Suppressor macrophage treated with lipopolysaccharide for 4 hours (primary cell): ENCODE measurements at regions not wholly inside any gene's neighbourhood (a gene's known extent, or its start where the extent isn't known, plus 50 kb on each side); places are given as distances from the start of the nearest gene placed in this dataset.
"Not testable (repeated sequence)": the region's sequence is repeated elsewhere in the genome, so short reads cannot be mapped to it uniquely, and the experiment has no call there.

Source experiments
- DNase-seq: peaks from one replicate; pipeline ENCODE4 v3.0.0-alpha.2; 2020

GRCh38 chr6:133758815-133759335 is 130.0 kb upstream of the TCF21 start:
- no peak for DNase-seq

- no peak for DNase-seq
Measured at GRCh38 chr6:133759524-133759923, 129.4 kb upstream of the TCF21 start.

DNA sequence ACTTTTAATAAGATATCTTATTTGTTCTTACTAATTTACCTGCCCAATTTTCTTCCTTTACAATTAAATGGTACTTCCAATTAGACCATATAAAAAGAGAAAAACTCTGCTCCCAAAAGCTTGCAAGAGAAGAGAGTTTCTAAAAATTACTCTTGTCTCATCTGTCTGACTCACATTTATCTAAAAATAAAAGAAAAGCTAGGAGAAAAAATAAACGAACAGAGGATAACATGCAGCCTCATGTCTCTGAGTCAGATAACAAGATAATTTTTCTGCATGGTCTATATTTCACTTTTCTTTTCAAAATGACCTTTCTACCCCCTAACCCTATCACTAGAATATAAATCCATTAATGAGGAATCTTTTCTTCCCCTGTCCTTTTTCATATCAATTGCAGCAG is 127.2 kb upstream of the TCF21 start:
- no peak for DNase-seq

- DNase-seq = no peak
Measured at GRCh38 chr6:133764008-133764753, 124.7 kb upstream of the TCF21 start.

GRCh38 chr6:133764754-133765208 is 124.1 kb upstream of the TCF21 start:
- no peak for DNase-seq

DNA sequence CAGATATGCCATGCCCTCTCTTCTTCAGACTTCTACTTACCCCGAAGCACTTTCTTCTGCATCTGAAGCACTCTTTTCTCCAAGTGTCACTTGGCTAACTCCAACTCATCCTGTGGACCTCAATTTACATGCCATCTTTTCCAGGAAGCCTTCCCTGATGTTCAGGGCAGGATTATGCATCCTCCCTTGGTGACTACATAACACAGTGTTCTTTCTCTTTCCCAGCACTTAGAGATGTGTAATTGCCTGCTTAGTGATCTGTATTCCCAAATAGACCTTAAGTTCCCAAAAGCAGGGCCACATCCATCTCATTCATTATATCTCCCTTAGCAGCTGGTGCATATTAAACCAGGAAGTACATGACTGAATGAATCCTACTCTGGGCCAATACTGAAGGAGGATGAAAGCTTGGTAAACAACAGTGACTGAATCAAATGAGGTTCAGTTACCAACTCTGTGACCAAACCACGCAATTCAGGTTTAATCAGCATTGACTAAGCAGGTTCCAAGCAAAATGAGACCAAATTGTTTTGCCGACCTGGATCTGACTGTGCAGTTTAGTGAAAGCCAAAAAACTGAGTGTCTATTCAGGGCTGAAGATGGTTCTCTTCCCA is 121.4 kb upstream of the TCF21 start:
- DNase-seq = no peak

DNA sequence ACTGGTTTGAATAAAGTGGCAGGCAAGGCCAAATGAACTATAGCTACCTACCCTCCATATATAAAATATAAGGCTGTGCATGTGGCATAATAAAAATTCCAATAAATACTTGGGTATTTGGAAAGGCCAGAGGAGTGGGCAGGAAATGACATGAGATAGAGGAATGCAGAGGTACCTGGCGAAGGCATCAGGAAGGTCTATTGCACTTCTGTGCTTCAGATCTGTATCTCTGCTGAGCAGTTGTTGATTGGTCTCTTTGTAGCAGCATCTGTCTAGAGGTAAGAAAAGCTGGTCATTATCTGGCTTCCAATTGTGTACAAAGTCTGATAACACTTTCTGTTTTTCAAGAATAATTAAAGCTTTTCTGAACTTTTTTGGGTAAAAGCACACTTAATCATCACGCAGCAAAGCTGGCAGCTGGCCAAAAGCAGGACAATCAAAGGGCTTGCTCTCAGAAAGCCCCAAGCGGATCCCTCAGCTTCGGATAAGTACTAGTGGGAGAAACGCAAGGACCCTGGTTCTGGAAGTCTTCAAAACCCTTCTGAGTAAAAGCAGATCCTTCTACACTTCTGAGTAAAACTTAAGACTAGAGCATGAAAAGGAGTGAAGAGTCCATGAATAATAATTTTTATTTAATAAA is 120.1 kb upstream of the TCF21 start:
- no peak for DNase-seq

GRCh38 chr6:133769463-133769862 is 119.5 kb upstream of the TCF21 start:
- DNase-seq = no peak

- no peak for DNase-seq
Measured at GRCh38 chr6:133772567-133772966, 116.3 kb upstream of the TCF21 start.

- DNase-seq = no peak
Measured at GRCh38 chr6:133773776-133774175, 115.1 kb upstream of the TCF21 start.

DNA sequence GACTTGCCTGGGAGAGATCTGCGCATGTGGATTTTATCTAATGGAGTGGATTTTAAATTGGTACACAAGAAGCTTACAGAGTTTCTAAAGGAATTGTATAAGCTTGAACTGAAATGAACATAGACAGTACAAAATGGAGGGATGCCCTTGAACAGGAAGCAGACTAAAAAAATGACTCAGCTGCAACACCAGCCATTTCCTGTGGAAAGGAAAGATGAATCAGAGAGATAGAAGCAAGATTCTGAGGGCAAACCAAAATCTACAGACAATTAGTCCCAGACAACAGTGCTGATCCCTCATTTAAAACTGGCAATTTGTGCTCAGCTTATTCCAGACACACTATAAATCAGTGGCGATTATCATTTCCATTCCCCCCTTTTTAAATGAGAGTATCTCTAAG is 114.6 kb upstream of the TCF21 start:
- DNase-seq = no peak

DNA sequence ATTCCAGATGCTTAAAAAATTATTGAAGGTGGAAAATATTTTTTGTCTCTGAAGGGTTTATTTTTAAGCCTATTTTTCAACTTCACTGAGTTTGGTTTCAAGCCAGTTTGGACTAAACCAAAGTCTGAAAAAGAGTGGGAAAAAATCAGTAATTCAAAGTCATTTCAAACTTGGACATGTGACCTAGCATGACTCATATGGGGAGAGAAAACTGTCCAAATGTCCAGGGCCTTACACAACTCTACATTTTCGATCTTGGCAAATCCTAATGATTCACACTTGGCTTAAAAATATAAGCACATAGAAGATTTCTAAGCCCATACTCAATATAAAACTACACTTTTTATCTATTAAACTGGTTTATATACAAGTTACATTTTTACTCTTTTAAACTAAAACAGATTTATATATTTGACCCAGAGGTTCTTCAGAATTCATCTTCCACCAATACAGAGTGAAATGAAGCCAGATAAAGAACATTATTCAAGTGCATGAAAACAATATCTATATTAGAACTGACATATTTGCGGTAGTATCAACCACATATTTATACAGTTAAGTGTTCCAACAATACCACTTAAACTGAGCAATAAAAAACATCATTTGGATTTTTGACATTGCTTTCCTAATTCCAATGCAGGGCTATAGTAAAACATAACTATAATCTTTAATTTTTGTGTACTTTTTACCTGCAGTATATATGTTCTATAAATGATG is 110.3 kb upstream of the TCF21 start:
- peak; percentile 27 for DNase-seq

- DNase-seq = no peak
Measured at GRCh38 chr6:133779916-133780695, 108.8 kb upstream of the TCF21 start.

DNA sequence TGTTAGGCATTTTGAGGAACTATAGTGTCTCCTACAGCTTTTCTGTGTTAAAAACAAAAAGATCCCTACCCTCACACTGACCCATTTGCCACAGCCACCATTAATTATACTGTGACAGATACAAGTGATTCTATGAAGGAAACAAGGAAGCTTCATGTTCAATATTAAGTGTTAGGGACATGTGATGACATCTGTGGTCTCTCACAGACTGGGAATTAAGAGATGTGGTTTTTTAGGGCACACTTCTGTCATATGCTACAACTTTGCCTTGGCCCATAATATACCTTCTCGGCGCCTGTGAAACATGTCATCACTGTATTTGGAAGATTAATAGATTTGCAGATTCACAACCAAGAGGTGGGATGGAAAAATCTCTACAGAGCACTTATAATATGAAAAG is 102.9 kb upstream of the TCF21 start:
- no peak for DNase-seq

- DNase-seq = no peak
Measured at GRCh38 chr6:133787122-133787521, 101.8 kb upstream of the TCF21 start.

DNA sequence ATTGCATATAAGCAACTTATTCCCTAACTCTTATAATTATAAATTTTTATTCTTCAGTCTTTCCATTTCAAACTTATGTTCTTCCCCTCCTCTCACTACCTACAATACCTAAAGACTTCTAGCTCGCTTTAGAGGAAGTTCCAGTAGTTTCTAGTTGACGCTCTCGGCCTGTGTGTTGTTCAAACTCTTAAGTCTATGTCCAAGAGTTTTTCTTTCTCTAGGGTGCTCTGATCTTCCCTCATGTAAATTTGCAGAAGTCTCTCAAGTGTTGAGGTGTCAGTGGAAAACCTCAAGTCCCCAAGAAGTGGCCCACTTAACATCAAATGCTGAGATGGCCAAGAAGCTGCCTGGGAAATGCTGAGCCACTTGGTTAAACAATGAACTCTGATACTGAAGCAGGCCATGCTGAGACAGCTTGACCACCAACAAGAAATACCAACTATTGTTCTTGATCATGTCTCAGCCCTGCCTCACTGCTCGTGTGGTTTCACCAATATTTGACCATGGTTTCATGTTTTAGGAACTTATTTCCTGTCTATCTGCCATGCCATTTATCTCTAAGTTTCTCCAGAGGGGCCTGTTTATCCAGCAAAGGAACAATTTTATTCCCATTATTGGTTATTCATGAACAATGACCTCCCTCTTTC is 100.9 kb upstream of the TCF21 start:
- no peak for DNase-seq

- DNase-seq = no peak
Measured at GRCh38 chr6:133788556-133788955, 100.4 kb upstream of the TCF21 start.

GRCh38 chr6:133789449-133789848 is 99.5 kb upstream of the TCF21 start:
- DNase-seq = not testable (repeated sequence)

DNA sequence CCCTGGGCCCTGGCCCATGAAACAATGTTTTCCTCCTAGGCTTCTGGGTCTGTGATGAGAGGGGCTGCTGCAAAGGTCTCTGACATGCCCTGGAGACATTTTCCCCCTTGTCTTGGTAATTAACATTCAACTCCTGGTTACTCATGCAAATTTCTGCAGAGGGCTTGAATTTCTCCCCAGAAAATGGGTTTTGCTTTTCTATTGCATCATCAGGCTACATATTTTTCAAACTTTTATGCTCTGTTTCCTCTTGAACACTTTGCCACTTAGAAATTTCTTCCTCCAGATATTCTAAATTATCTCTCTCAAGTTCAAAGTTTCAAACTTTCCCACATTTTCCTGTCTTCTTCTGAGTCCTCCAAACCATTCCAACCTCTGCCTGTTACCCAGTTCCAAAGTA is 98.2 kb upstream of the TCF21 start:
- not testable (repeated sequence) for DNase-seq

GRCh38 chr6:133795051-133795450 is 93.9 kb upstream of the TCF21 start:
- DNase-seq = not testable (repeated sequence)

DNA sequence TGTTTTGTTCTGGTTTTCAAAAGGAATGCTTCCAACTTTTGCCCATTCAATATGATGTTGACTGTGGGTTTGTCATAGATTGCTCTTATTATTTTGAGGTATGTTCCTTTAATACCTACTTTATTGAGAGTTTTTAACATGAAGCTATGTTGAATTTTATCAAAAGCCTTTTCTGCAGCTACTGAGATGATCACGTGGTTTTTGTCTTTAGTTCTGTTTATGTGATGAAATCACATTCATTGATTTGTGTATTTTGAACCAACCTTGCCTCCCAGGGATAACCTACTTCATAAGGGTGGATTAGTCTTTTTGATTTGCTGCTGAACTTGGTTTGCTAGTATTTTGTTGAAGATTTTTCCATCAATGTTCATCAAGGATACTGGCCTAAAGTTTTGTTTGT is 92.7 kb upstream of the TCF21 start:
- DNase-seq = no peak

- no peak for DNase-seq
Measured at GRCh38 chr6:133799043-133799442, 89.9 kb upstream of the TCF21 start.
